ENCODE measurements at regions not wholly inside any gene's neighbourhood (a gene's known extent, or its start where the extent isn't known, plus 50 kb on each side); places are given as distances from the start of the nearest gene placed in this dataset.

- Histone ChIP-seq H2BK20ac (ENCODE audit: low read depth, low read length) (no peak overlapping the region), H2BK5ac (ENCODE audit: low read depth, low read length, poor library complexity, severe bottlenecking) (no peak overlapping the region), H3K9me3 (ENCODE audit: control insufficient read depth, insufficient read depth, low read length) (no peaks in the 10 kb centered on the region; the same call in 1 of the 2 replicates), H2BK120ac (ENCODE audit: low read depth, low read length) (no peak overlapping the region), H3K27ac (ENCODE audit: insufficient read depth, low read length) (no peak overlapping the region), H3K36me3 (ENCODE audit: control insufficient read depth, insufficient read depth, low read length) (no peaks in the 10 kb centered on the region), H2AK5ac (ENCODE audit: low read depth, low read length) (no peak overlapping the region), H2AK9ac (replicated peaks; ENCODE audit: low read depth, low read length, poor library complexity) (no peak overlapping the region), H3K4me1 (ENCODE audit: control insufficient read depth, insufficient read depth, low read length) (no peaks in the 10 kb centered on the region), H3K27me3 (ENCODE audit: control insufficient read depth, insufficient read depth, low read length) (no peaks in the 10 kb centered on the region), H2BK15ac (ENCODE audit: low read depth, low read length) (no peak overlapping the region), H4K8ac (ENCODE audit: low read depth in 2 of 2, low read length in 2 of 2) (no peak overlapping the region), H3K23ac (ENCODE audit: low read depth, low read length) (no peak overlapping the region), H3K9ac (ENCODE audit: low read depth, low read length) (no peak overlapping the region), H3K14ac (replicated peaks; ENCODE audit: low read depth, low read length) (no peak overlapping the region), H3K56ac (ENCODE audit: extremely low read depth, insufficient read depth, low read length) (no peak overlapping the region), H2AFZ (replicated peaks; ENCODE audit: low read length, poor library complexity) (no peak overlapping the region), H3K4me3 (ENCODE audit: insufficient read depth, low read depth, low read length) (no peak overlapping the region), H3K18ac (ENCODE audit: low read depth, low read length) (no peak overlapping the region), H3K4me2 (ENCODE audit: low read depth, low read length) (no peak overlapping the region), H3K9me1 (ENCODE audit: insufficient read depth, low read length) (no peaks in the 10 kb centered on the region), H3K79me1 (ENCODE audit: low read depth in 1 of 2, low read length in 2 of 2) (no peaks in the 10 kb centered on the region), H4K5ac (ENCODE audit: low read depth, low read length) (no peak overlapping the region), H3K4ac (ENCODE audit: low read depth, low read length) (no peak overlapping the region), H4K20me1 (ENCODE audit: insufficient read depth, low read length) (no peaks in the 10 kb centered on the region), H4K91ac (ENCODE audit: insufficient read depth, low read depth, low read length) (no peak overlapping the region)
- DNase-seq (no peak), ATAC-seq (ENCODE audit: low read depth) (no peak)
- CTCF ChIA-PET = no interaction called here
- dilution Hi-C loops (cut with HindIII; ENCODE audit: low sequenced_read_pairs, unreplicated experiment) (no loop called here), intact Hi-C loops (cut with micrococcal nuclease) (no loop called here), in situ Hi-C loops (cut with MboI; ENCODE audit: low sequenced_read_pairs) (no loop called here)
- no TSS peak for BruUV-seq (replicated peaks)
- POLR2A ChIA-PET (ENCODE audit: unreplicated experiment) = no interaction called here
- TF ChIP-seq MAZ (IDR thresholded peaks at IDR 0.05; ENCODE audit: borderline replicate concordance, low read depth, low read length) (no peak), FOS (IDR thresholded peaks at IDR 0.05; ENCODE audit: low read depth, low read length) (no peak), NFE2L2 (IDR thresholded peaks at IDR 0.05; ENCODE audit: low read depth, low read length) (no peak), CEBPB (IDR thresholded peaks at IDR 0.05; ENCODE audit: low read depth, low read length) (no peak)
These were observed 87.5 kb upstream of the PTPRD start for GRCh38 chr9:10700291-10700690.

All from IMR-90 (cell line).